Activated CD4-positive, alpha-beta T cell treated with anti-CD3 and anti-CD28 coated beads, Interleukin-2, amount 10 ng/mL, durations not matched to agents 7 days and 5 days (primary cell): ENCODE measurements at regions not wholly inside any gene's neighbourhood (a gene's known extent, or its start where the extent isn't known, plus 50 kb on each side); places are given as distances from the start of the nearest gene placed in this dataset.
A peak's percentile ranks its signal among the peaks of the same experiment; 100 is the strongest.
"Not testable (repeated sequence)": the region's sequence is repeated elsewhere in the genome, so short reads cannot be mapped to it uniquely, and the experiment has no call there.

ENCODE experiments used
- CTCF ChIA-PET: fragments of 350-600 bp; sonication (Branson Sonifier 250); formaldehyde crosslinking; loops from one replicate; lab custom pipeline; 2021; ENCODE audit warnings: antibody characterized with exemption; lab: Charles Lee
- POLR2A ChIA-PET: fragments of 350-600 bp; sonication (Branson Sonifier 250); formaldehyde crosslinking; loops from one replicate; lab custom pipeline; 2021; ENCODE audit warnings: antibody characterized with exemption; lab: Charles Lee
- DNase-seq: peaks from one replicate; pipeline ENCODE4 v3.0.0-alpha.2; 2020
- H3K27ac Mint-ChIP-seq: one replicate; pipeline ENCODE4 v1.8.0; 2021; ENCODE audit warnings: mild to moderate bottlenecking, moderate library complexity, mixed read lengths
- H3K27me3 Mint-ChIP-seq: one replicate; pipeline ENCODE4 v1.8.0; 2021; ENCODE audit warnings: mixed read lengths
- H3K36me3 Mint-ChIP-seq: one replicate; pipeline ENCODE4 v1.8.0; 2021; ENCODE audit warnings: low read depth, mixed read lengths
- H3K4me1 Mint-ChIP-seq: one replicate; pipeline ENCODE4 v1.8.0; 2021; ENCODE audit warnings: mixed read lengths
- H3K4me3 Mint-ChIP-seq: one replicate; pipeline ENCODE4 v1.8.0; 2021; ENCODE audit warnings: mild to moderate bottlenecking, moderate library complexity, mixed read lengths
- H3K9me3 Mint-ChIP-seq: one replicate; pipeline ENCODE4 v1.8.0; 2021; ENCODE audit warnings: mixed read lengths

- H3K36me3 Mint-ChIP-seq, result peaks cover 4% of the 10 kb centered on the region
- peaks cover 5% of the 10 kb centered on the region for H3K4me1 Mint-ChIP-seq
- POLR2A ChIA-PET, result no interaction called here
- peaks cover 20% of the 10 kb centered on the region for H3K9me3 Mint-ChIP-seq
- H3K27ac Mint-ChIP-seq, result no peak overlapping the region
- CTCF ChIA-PET, result no interaction called here
- DNase-seq, result no peak
- peak overlapping the region; percentile 70 for H3K4me3 Mint-ChIP-seq
- H3K27me3 Mint-ChIP-seq, result no peaks in the 10 kb centered on the region
These were observed 96.7 kb downstream of the NPAP1 start for GRCh38 chr15:24772266-24772665.

- peak overlapping the region; percentile 79 for H3K27ac Mint-ChIP-seq
- H3K4me3 Mint-ChIP-seq, result peak overlapping the region; percentile 70
- CTCF ChIA-PET, result no interaction called here
- peaks cover 22% of the 10 kb centered on the region for H3K9me3 Mint-ChIP-seq
- peaks cover 5% of the 10 kb centered on the region for H3K4me1 Mint-ChIP-seq
- POLR2A ChIA-PET, result no interaction called here
- DNase-seq, result peak; percentile 66
- peaks cover 4% of the 10 kb centered on the region for H3K36me3 Mint-ChIP-seq
- no peaks in the 10 kb centered on the region for H3K27me3 Mint-ChIP-seq
These were observed 97.3 kb downstream of the NPAP1 start for GRCh38 chr15:24772686-24773373.

- Mint-ChIP-seq H3K4me3 (no peak overlapping the region), H3K9me3 (peaks cover 24% of the 10 kb centered on the region), H3K36me3 (peaks cover 4% of the 10 kb centered on the region), H3K27me3 (no peaks in the 10 kb centered on the region), H3K4me1 (peaks cover 5% of the 10 kb centered on the region), H3K27ac (no peak overlapping the region)
- ChIA-PET POLR2A (no interaction called here), CTCF (no interaction called here)
- DNase-seq, result no peak
These were observed 101.7 kb downstream of the NPAP1 start for GRCh38 chr15:24777307-24777706.

- no peak overlapping the region for H3K4me3 Mint-ChIP-seq
- no peak overlapping the region for H3K27ac Mint-ChIP-seq
These were observed 108.9 kb downstream of the NPAP1 start for GRCh38 chr15:24784506-24784905.

GRCh38 chr15:24786347-24786746 is 110.8 kb downstream of the NPAP1 start:
- CTCF ChIA-PET, result no interaction called here
- Mint-ChIP-seq H3K27me3 (no peaks in the 10 kb centered on the region), H3K4me1 (no peaks in the 10 kb centered on the region), H3K4me3 (no peak overlapping the region), H3K9me3 (peaks cover 24% of the 10 kb centered on the region), H3K27ac (no peak overlapping the region), H3K36me3 (no peaks in the 10 kb centered on the region)
- POLR2A ChIA-PET, result no interaction called here
- no peak for DNase-seq

More at GRCh38 chr15:24784506-24784905, 108.9 kb downstream of the NPAP1 start:
- DNase-seq, result no peak
- ChIA-PET POLR2A (no interaction called here), CTCF (no interaction called here)
- no peaks in the 10 kb centered on the region for H3K4me1 Mint-ChIP-seq
- no peaks in the 10 kb centered on the region for H3K27me3 Mint-ChIP-seq
- peaks cover 19% of the 10 kb centered on the region for H3K9me3 Mint-ChIP-seq
- H3K36me3 Mint-ChIP-seq, result no peaks in the 10 kb centered on the region

- H3K27ac Mint-ChIP-seq, POLR2A ChIA-PET, H3K36me3 Mint-ChIP-seq, H3K4me1 Mint-ChIP-seq, H3K4me3 Mint-ChIP-seq, H3K27me3 Mint-ChIP-seq, DNase-seq, CTCF ChIA-PET: not testable (repeated sequence)
- peaks cover 40% of the 10 kb centered on the region for H3K9me3 Mint-ChIP-seq
These were observed 127.0 kb downstream of the NPAP1 start for GRCh38 chr15:24802624-24803023.

- peaks cover 28% of the 10 kb centered on the region for H3K9me3 Mint-ChIP-seq
- no peaks in the 10 kb centered on the region for H3K4me1 Mint-ChIP-seq
- DNase-seq, result no peak
- POLR2A ChIA-PET, result no interaction called here
- CTCF ChIA-PET, result no interaction called here
- H3K4me3 Mint-ChIP-seq, result no peak overlapping the region
- H3K27ac Mint-ChIP-seq, result no peak overlapping the region
- H3K27me3 Mint-ChIP-seq, result no peaks in the 10 kb centered on the region
- no peaks in the 10 kb centered on the region for H3K36me3 Mint-ChIP-seq
These were observed 135.1 kb upstream of the SNRPN start for GRCh38 chr15:24819680-24820079.

- ChIA-PET CTCF (no interaction called here), POLR2A (no interaction called here)
- no peak overlapping the region for H3K27ac Mint-ChIP-seq
- H3K27me3 Mint-ChIP-seq, result no peaks in the 10 kb centered on the region
- H3K4me1 Mint-ChIP-seq, result no peaks in the 10 kb centered on the region
- DNase-seq, result no peak
- no peaks in the 10 kb centered on the region for H3K36me3 Mint-ChIP-seq
- peaks cover 25% of the 10 kb centered on the region for H3K9me3 Mint-ChIP-seq
- no peak overlapping the region for H3K4me3 Mint-ChIP-seq
These were observed 131.3 kb upstream of the SNRPN start for GRCh38 chr15:24823473-24823872.

- ChIA-PET CTCF (no interaction called here), POLR2A (no interaction called here)
- no peaks in the 10 kb centered on the region for H3K36me3 Mint-ChIP-seq
- no peak overlapping the region for H3K4me3 Mint-ChIP-seq
- H3K27me3 Mint-ChIP-seq, result no peaks in the 10 kb centered on the region
- DNase-seq, result no peak
- no peaks in the 10 kb centered on the region for H3K4me1 Mint-ChIP-seq
- H3K9me3 Mint-ChIP-seq, result peaks cover 34% of the 10 kb centered on the region
- no peak overlapping the region for H3K27ac Mint-ChIP-seq
These were observed 122.5 kb upstream of the SNRPN start for GRCh38 chr15:24832282-24832681.

GRCh38 chr15:24835301-24835700 is 119.5 kb upstream of the SNRPN start:
- DNase-seq, result no peak
- Mint-ChIP-seq H3K4me3 (no peak overlapping the region), H3K27me3 (no peaks in the 10 kb centered on the region), H3K27ac (no peak overlapping the region), H3K36me3 (no peaks in the 10 kb centered on the region), H3K4me1 (no peaks in the 10 kb centered on the region), H3K9me3 (peaks cover 31% of the 10 kb centered on the region)
- POLR2A ChIA-PET, result no interaction called here
- CTCF ChIA-PET, result no interaction called here

- ChIA-PET POLR2A (no interaction called here), CTCF (no interaction called here)
- Mint-ChIP-seq H3K36me3 (no peaks in the 10 kb centered on the region), H3K27ac (no peak overlapping the region), H3K27me3 (no peaks in the 10 kb centered on the region), H3K4me1 (no peaks in the 10 kb centered on the region), H3K9me3 (peaks cover 28% of the 10 kb centered on the region), H3K4me3 (peak overlapping the region; percentile 30)
- no peak for DNase-seq
These were observed 106.7 kb upstream of the SNRPN start for GRCh38 chr15:24848050-24848449.

- no peak for DNase-seq
- H3K36me3 Mint-ChIP-seq, result no peaks in the 10 kb centered on the region
- H3K27me3 Mint-ChIP-seq, result no peaks in the 10 kb centered on the region
- H3K4me1 Mint-ChIP-seq, result no peaks in the 10 kb centered on the region
- POLR2A ChIA-PET, result no interaction called here
- peaks cover 22% of the 10 kb centered on the region for H3K9me3 Mint-ChIP-seq
- no peak overlapping the region for H3K4me3 Mint-ChIP-seq
- CTCF ChIA-PET, result no interaction called here
- no peak overlapping the region for H3K27ac Mint-ChIP-seq
These were observed 98.1 kb upstream of the SNRPN start for GRCh38 chr15:24856397-24857390.

- Mint-ChIP-seq H3K9me3 (peaks cover 22% of the 10 kb centered on the region), H3K4me3 (no peak overlapping the region), H3K4me1 (no peaks in the 10 kb centered on the region), H3K36me3 (no peaks in the 10 kb centered on the region), H3K27me3 (no peaks in the 10 kb centered on the region), H3K27ac (no peak overlapping the region)
- DNase-seq, result no peak
- ChIA-PET CTCF (no interaction called here), POLR2A (no interaction called here)
These were observed 97.0 kb upstream of the SNRPN start for GRCh38 chr15:24857763-24858162.
